IMR-90 (cell line): ENCODE measurements at regions not wholly inside any gene's neighbourhood (a gene's known extent, or its start where the extent isn't known, plus 50 kb on each side); places are given as distances from the start of the nearest gene placed in this dataset.

Experiments
- BHLHE40 ChIP-seq: fragments of 150-350 bp; IDR thresholded peaks from 2 replicates; pipeline ENCODE4 v1.6.1; 2016; ENCODE audit warnings: mild to moderate bottlenecking, low read depth, low read length
- CEBPB ChIP-seq: IDR thresholded peaks from 2 replicates; pipeline ENCODE4 v1.6.1; 2012; ENCODE audit warnings: low read depth, low read length, improper control_type of control experiment
- ELK1 ChIP-seq: fragments of 150-350 bp; IDR thresholded peaks from 2 replicates; pipeline ENCODE4 v1.6.1; 2016; ENCODE audit warnings: low read depth, mild to moderate bottlenecking, low read length, moderate library complexity, borderline replicate concordance
- FOS ChIP-seq: fragments of 150-350 bp; IDR thresholded peaks from 2 replicates; pipeline ENCODE4 v1.6.1; 2016; ENCODE audit warnings: low read depth, low read length
- MAFK ChIP-seq: IDR thresholded peaks from 2 replicates; pipeline ENCODE4 v1.6.1; 2012; ENCODE audit warnings: low read depth, low read length, improper control_type of control experiment
- POLR2A ChIP-seq: IDR thresholded peaks from 2 replicates; pipeline ENCODE4 v1.6.1; 2012; ENCODE audit warnings: mild to moderate bottlenecking, low read depth, low read length
- RAD21 ChIP-seq: IDR thresholded peaks from 2 replicates; pipeline ENCODE4 v1.6.1; 2012; ENCODE audit warnings: low read length, improper control_type of control experiment
- SMC3 ChIP-seq: fragments of 150-350 bp; IDR thresholded peaks from 2 replicates; pipeline ENCODE4 v1.6.1; 2016; ENCODE audit warnings: low read depth, mild to moderate bottlenecking, antibody characterized with exemption, low read length, moderate library complexity
- TF ChIP-seq, protein P1 (sequence below): conservative IDR thresholded peaks from 2 replicates; pipeline ENCODE4 v1.5.1; 2012; ENCODE audit warnings: mild to moderate bottlenecking, low read depth, low read length, improper control_type of control experiment
- TF ChIP-seq, protein P2 (sequence below): fragments of 150-350 bp; IDR thresholded peaks from 2 replicates; pipeline ENCODE4 v1.6.1; 2017; ENCODE audit warnings: mild to moderate bottlenecking, antibody characterized with exemption, low read length, low read depth

DNA sequence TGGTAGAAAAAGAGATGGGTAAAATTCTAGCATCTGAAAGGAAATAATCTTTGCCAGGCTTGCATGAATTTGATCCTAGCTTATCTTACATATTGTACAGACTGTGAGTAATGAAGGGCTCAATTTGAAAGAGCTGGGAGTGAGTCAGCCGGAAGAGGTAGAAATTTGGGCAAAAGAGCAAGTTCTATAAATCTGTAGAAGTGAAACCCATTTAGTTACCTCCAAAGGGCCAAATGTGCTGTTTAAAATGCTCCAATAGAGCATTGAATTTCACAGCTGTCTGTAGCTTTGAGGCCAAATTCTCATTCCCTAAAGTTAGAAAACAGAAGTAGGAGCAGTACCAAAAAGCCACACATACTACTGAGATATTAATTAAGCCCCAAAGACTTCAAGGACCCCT is 466.1 kb downstream of the BTBD3 start:
- TF ChIP-seq FOS, result no peak
- TF ChIP-seq, protein P1, sequence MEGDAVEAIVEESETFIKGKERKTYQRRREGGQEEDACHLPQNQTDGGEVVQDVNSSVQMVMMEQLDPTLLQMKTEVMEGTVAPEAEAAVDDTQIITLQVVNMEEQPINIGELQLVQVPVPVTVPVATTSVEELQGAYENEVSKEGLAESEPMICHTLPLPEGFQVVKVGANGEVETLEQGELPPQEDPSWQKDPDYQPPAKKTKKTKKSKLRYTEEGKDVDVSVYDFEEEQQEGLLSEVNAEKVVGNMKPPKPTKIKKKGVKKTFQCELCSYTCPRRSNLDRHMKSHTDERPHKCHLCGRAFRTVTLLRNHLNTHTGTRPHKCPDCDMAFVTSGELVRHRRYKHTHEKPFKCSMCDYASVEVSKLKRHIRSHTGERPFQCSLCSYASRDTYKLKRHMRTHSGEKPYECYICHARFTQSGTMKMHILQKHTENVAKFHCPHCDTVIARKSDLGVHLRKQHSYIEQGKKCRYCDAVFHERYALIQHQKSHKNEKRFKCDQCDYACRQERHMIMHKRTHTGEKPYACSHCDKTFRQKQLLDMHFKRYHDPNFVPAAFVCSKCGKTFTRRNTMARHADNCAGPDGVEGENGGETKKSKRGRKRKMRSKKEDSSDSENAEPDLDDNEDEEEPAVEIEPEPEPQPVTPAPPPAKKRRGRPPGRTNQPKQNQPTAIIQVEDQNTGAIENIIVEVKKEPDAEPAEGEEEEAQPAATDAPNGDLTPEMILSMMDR, result no peak
- TF ChIP-seq RAD21, result no peak
- no peak for TF ChIP-seq POLR2A
- TF ChIP-seq ELK1, result no peak
- no peak for TF ChIP-seq CEBPB
- TF ChIP-seq SMC3, result no peak
- TF ChIP-seq BHLHE40, result no peak
- TF ChIP-seq, protein P2, sequence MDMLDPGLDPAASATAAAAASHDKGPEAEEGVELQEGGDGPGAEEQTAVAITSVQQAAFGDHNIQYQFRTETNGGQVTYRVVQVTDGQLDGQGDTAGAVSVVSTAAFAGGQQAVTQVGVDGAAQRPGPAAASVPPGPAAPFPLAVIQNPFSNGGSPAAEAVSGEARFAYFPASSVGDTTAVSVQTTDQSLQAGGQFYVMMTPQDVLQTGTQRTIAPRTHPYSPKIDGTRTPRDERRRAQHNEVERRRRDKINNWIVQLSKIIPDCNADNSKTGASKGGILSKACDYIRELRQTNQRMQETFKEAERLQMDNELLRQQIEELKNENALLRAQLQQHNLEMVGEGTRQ, result no peak
- TF ChIP-seq MAFK, result no peak
